ENCODE measurements at regions not wholly inside any gene's neighbourhood (a gene's known extent, or its start where the extent isn't known, plus 50 kb on each side); places are given as distances from the start of the nearest gene placed in this dataset.

DNA sequence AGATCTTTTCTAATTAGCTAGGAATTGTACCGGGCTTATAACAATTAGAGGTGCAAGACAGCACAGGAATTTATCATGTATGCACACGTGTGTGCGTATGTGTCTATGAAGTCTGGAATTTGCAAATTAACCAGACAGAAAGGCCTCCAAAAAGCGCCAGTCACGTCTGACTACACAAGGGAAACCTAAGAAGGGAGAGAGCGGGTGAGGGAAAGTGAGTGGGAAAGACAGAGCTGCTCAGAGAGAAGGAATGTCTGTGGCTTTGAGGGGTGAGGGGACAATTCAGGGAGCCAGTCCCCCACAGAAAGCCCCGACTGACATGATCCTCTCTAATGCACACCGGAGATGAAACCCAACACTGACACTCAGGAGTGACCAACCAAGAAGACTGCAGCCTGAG lies 197.7 kb upstream of the SH3BP4 start:
- peaks cover 6% of the 10 kb centered on the region for H3K4me1 ChIP-seq (ENCODE audit: control insufficient read depth, extremely low read depth, insufficient read depth, low read length)
- no peaks in the 10 kb centered on the region for H3K9me3 ChIP-seq (ENCODE audit: control insufficient read depth, low read depth, low read length)
- FAIRE-seq = no peak
- H3K36me3 ChIP-seq (ENCODE audit: control insufficient read depth in 2 of 2, extremely low read depth in 1 of 2, insufficient read depth in 2 of 2, low read length in 2 of 2) = no peaks in the 10 kb centered on the region
- no peak for DNase-seq (ENCODE audit: low read depth, low spot score)
- no peaks in the 10 kb centered on the region for H3K79me2 ChIP-seq (ENCODE audit: control insufficient read depth, insufficient read depth, low read length)
- peak overlapping the region in 1 of 3 experiments; percentile 25 for H3K4me3 ChIP-seq (ENCODE audit: control insufficient read depth in 2 of 3, extremely low read depth in 1 of 3, insufficient read depth in 2 of 3, low read depth in 1 of 3, low read length in 3 of 3)
- dilution Hi-C loops (cut with MboI; ENCODE audit: extremely low pct_ligation_motif_present, low sequenced_read_pairs) = no loop called here
- H3K9me1 ChIP-seq (ENCODE audit: control insufficient read depth, extremely low read depth, insufficient read depth, low read length) = no peaks in the 10 kb centered on the region
- peak overlapping the region; percentile 55 for H3K4me2 ChIP-seq (ENCODE audit: control insufficient read depth, extremely low read depth, insufficient read depth, low read depth, low read length)
- TF ChIP-seq CTCF (optimal IDR thresholded peaks at IDR 0.05 in 1 of 3, IDR thresholded peaks at IDR 0.05 in 1 of 3, conservative IDR thresholded peaks at IDR 0.05 in 1 of 3; ENCODE audit: extremely low read depth in 1 of 3, insufficient read depth in 2 of 3, low read length in 3 of 3) (no peak), EZH2 (IDR thresholded peaks at IDR 0.05; ENCODE audit: low read length) (no peak)
- no peaks in the 10 kb centered on the region for H4K20me1 ChIP-seq (ENCODE audit: control insufficient read depth, extremely low read depth, insufficient read depth, low read length)
- H3K27me3 ChIP-seq (ENCODE audit: control insufficient read depth, extremely low read depth, insufficient read depth, low read length) = no peaks in the 10 kb centered on the region
- H2AFZ ChIP-seq (ENCODE audit: control insufficient read depth, low read length) = no peak overlapping the region
- no peak overlapping the region for H3K9ac ChIP-seq (ENCODE audit: control insufficient read depth, extremely low read depth, insufficient read depth, low read length)
- no peak overlapping the region for H3K27ac ChIP-seq (ENCODE audit: control insufficient read depth, insufficient read depth, low read length)

GRCh38 chr2:234753701-234754100 lies 198.1 kb upstream of the SH3BP4 start:
- H3K36me3 ChIP-seq (ENCODE audit: control insufficient read depth in 2 of 2, extremely low read depth in 1 of 2, insufficient read depth in 2 of 2, low read length in 2 of 2) = no peaks in the 10 kb centered on the region
- peak overlapping the region in 1 of 3 experiments; percentile 25 for H3K4me3 ChIP-seq (ENCODE audit: control insufficient read depth in 2 of 3, extremely low read depth in 1 of 3, insufficient read depth in 2 of 3, low read depth in 1 of 3, low read length in 3 of 3)
- no peaks in the 10 kb centered on the region for H3K9me1 ChIP-seq (ENCODE audit: control insufficient read depth, extremely low read depth, insufficient read depth, low read length)
- H3K4me2 ChIP-seq (ENCODE audit: control insufficient read depth, extremely low read depth, insufficient read depth, low read depth, low read length) = peak overlapping the region; percentile 55
- no peak overlapping the region for H3K27ac ChIP-seq (ENCODE audit: control insufficient read depth, insufficient read depth, low read length)
- no peak overlapping the region for H3K9ac ChIP-seq (ENCODE audit: control insufficient read depth, extremely low read depth, insufficient read depth, low read length)
- no peaks in the 10 kb centered on the region for H3K9me3 ChIP-seq (ENCODE audit: control insufficient read depth, low read depth, low read length)
- FAIRE-seq = no peak
- H3K27me3 ChIP-seq (ENCODE audit: control insufficient read depth, extremely low read depth, insufficient read depth, low read length) = no peaks in the 10 kb centered on the region
- peaks cover 6% of the 10 kb centered on the region for H3K4me1 ChIP-seq (ENCODE audit: control insufficient read depth, extremely low read depth, insufficient read depth, low read length)
- no peaks in the 10 kb centered on the region for H4K20me1 ChIP-seq (ENCODE audit: control insufficient read depth, extremely low read depth, insufficient read depth, low read length)
- dilution Hi-C loops (cut with MboI; ENCODE audit: extremely low pct_ligation_motif_present, low sequenced_read_pairs) = no loop called here
- no peaks in the 10 kb centered on the region for H3K79me2 ChIP-seq (ENCODE audit: control insufficient read depth, insufficient read depth, low read length)
- no peak overlapping the region for H2AFZ ChIP-seq (ENCODE audit: control insufficient read depth, low read length)
- no peak for TF ChIP-seq EZH2 (IDR thresholded peaks at IDR 0.05; ENCODE audit: low read length)
- no peak for TF ChIP-seq CTCF (optimal IDR thresholded peaks at IDR 0.05 in 1 of 3, IDR thresholded peaks at IDR 0.05 in 1 of 3, conservative IDR thresholded peaks at IDR 0.05 in 1 of 3; ENCODE audit: extremely low read depth in 1 of 3, insufficient read depth in 2 of 3, low read length in 3 of 3)
- no peak for DNase-seq (ENCODE audit: low read depth, low spot score)

Measured in keratinocyte (primary cell).